ENCODE measurements at regions not wholly inside any gene's neighbourhood (a gene's known extent, or its start where the extent isn't known, plus 50 kb on each side); places are given as distances from the start of the nearest gene placed in this dataset.
"Not testable (repeated sequence)": the region's sequence is repeated elsewhere in the genome, so short reads cannot be mapped to it uniquely, and the experiment has no call there.

- no peaks in the 10 kb centered on the region for H3K27me3 Mint-ChIP-seq
- no peak for ATAC-seq
- DNase-seq = no peak
Observed at GRCh38 chr3:94431876-94432570, 369.2 kb downstream of the NSUN3 start.

DNA sequence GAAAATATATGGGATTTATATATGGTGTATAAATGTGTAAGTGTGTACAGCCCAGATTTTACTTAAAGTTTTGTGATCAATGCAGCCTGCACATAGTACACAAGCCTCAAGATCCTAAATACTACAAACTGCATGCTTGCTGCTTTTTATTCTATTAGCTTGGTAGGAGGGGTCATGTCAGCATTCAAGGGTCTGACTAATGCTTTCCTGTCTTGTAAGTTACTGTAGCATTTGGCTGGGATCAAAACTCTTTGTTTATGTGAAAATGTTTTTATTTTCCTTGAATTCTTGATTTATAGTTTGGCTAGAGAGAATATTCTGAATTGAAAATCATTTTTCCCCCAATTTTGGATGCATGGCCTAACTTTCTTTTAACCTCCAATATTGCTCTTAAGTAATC lies 370.9 kb downstream of the NSUN3 start:
- Mint-ChIP-seq H3K4me1 (no peaks in the 10 kb centered on the region), H3K27me3 (no peaks in the 10 kb centered on the region), H3K27ac (no peak overlapping the region), H3K9me3 (peaks cover 8% of the 10 kb centered on the region), H3K36me3 (ENCODE audit: low read depth) (no peaks in the 10 kb centered on the region), H3K4me3 (no peak overlapping the region)
- ATAC-seq (no peak), DNase-seq (no peak)

More at GRCh38 chr3:94431876-94432570, 369.2 kb downstream of the NSUN3 start:
- Mint-ChIP-seq H3K4me3 (no peak overlapping the region), H3K27ac (no peak overlapping the region), H3K9me3 (no peaks in the 10 kb centered on the region), H3K4me1 (no peaks in the 10 kb centered on the region), H3K36me3 (ENCODE audit: low read depth) (no peaks in the 10 kb centered on the region)

DNA sequence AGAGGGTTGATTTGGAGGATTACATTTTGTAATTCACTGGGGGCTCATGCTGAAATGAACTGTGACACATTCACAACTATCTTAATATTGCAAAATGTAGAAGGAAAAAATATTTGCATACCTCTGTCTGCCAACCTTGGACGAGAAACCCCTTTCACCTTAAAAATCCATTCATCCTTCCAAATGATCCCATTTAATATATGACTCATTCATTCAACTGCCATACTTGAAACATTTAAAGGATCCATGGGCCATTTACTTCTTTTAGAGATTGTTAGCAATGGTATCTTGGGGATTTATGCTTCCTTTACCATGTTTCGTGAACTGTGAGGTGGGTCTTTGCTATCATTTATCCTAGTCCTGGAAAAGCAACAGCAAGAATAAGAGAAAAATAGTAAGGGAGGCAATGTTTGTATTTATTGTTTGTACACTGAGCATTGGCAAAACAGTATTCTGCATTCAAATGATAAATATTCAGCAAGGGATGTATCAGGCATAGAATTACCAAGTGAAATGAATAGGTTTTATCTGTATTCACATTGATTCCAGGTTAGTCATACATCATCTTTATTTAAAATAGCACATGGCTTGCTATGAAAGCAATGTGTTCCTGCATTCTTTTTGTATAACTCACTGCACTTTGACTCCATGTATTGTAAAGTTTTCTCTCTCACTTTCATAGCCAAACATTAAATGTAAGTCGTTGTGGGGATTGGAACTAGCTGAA lies 378.1 kb downstream of the NSUN3 start:
- H3K4me3 Mint-ChIP-seq = no peak overlapping the region
- peaks cover 8% of the 10 kb centered on the region for H3K9me3 Mint-ChIP-seq
- no peak overlapping the region for H3K27ac Mint-ChIP-seq
- H3K4me1 Mint-ChIP-seq = no peaks in the 10 kb centered on the region
- ATAC-seq = no peak
- no peaks in the 10 kb centered on the region for H3K36me3 Mint-ChIP-seq (ENCODE audit: low read depth)
- H3K27me3 Mint-ChIP-seq = no peaks in the 10 kb centered on the region
- no peak for DNase-seq

GRCh38 chr3:94441494-94441847 lies 378.6 kb downstream of the NSUN3 start:
- Mint-ChIP-seq H3K9me3 (peaks cover 8% of the 10 kb centered on the region), H3K36me3 (ENCODE audit: low read depth) (no peaks in the 10 kb centered on the region), H3K4me1 (no peaks in the 10 kb centered on the region), H3K27ac (no peak overlapping the region), H3K27me3 (no peaks in the 10 kb centered on the region), H3K4me3 (no peak overlapping the region)
- no peak for ATAC-seq
- DNase-seq = no peak

GRCh38 chr3:94453864-94454263 lies 391.0 kb downstream of the NSUN3 start:
- H3K4me3 Mint-ChIP-seq = no peak overlapping the region
- no peaks in the 10 kb centered on the region for H3K36me3 Mint-ChIP-seq (ENCODE audit: low read depth)
- H3K9me3 Mint-ChIP-seq = peaks cover under 1% of the 10 kb centered on the region
- H3K27me3 Mint-ChIP-seq = no peaks in the 10 kb centered on the region
- no peaks in the 10 kb centered on the region for H3K4me1 Mint-ChIP-seq
- no peak for ATAC-seq
- no peak for DNase-seq
- no peak overlapping the region for H3K27ac Mint-ChIP-seq

DNA sequence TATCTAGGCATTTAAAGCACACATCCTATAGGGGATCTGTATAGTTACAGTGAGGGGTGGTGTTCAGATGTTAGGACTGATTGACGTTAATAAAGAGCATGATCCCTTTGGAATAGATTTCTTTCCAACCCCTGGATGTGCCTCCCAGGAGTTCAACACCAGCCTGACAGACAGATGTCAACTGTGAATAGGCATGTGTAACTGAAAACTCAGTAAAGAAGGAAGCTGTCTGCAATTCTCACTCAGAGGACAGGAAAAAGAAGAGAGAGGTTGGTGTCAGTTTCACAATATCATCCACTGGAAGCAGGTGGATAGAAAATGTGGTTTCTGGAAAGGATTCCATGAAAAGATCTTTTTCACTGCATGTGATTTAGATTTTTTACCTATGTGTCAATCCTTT lies 396.3 kb downstream of the NSUN3 start:
- no peak overlapping the region for H3K27ac Mint-ChIP-seq
- H3K27me3 Mint-ChIP-seq = no peaks in the 10 kb centered on the region
- no peaks in the 10 kb centered on the region for H3K4me1 Mint-ChIP-seq
- no peaks in the 10 kb centered on the region for H3K9me3 Mint-ChIP-seq
- DNase-seq = no peak
- no peaks in the 10 kb centered on the region for H3K36me3 Mint-ChIP-seq (ENCODE audit: low read depth)
- no peak overlapping the region for H3K4me3 Mint-ChIP-seq
- ATAC-seq = no peak

GRCh38 chr3:94460931-94461330 lies 398.1 kb downstream of the NSUN3 start:
- Mint-ChIP-seq H3K27ac (no peak overlapping the region), H3K4me3 (no peak overlapping the region), H3K9me3 (no peaks in the 10 kb centered on the region), H3K4me1 (no peaks in the 10 kb centered on the region), H3K36me3 (ENCODE audit: low read depth) (no peaks in the 10 kb centered on the region), H3K27me3 (no peaks in the 10 kb centered on the region)
- no peak for DNase-seq
- no peak for ATAC-seq

DNA sequence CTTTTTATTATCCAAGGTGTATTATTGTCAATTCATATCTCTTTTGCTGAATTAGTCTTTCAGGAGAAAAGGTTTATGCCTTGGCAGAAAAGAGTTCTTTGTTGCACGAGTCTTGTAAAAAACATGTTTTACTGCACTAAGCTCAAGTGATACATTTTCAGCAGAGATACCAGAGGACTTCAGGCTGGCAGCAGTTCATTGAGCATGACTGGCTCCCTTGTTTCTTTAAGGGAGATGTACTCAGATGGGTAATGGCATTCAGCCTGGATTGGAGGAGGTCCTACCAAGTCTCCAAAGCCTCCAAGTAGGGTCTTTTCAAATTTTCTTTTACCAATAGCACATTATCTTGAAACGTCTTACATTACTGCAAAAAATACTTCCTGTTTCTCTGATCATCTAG lies 400.1 kb downstream of the NSUN3 start:
- H3K27ac Mint-ChIP-seq = no peak overlapping the region
- ATAC-seq = no peak
- no peaks in the 10 kb centered on the region for H3K27me3 Mint-ChIP-seq
- H3K4me3 Mint-ChIP-seq = no peak overlapping the region
- peaks cover 3% of the 10 kb centered on the region for H3K9me3 Mint-ChIP-seq
- no peaks in the 10 kb centered on the region for H3K36me3 Mint-ChIP-seq (ENCODE audit: low read depth)
- no peak for DNase-seq
- H3K4me1 Mint-ChIP-seq = no peaks in the 10 kb centered on the region

- ATAC-seq (no peak), DNase-seq (no peak)
- Mint-ChIP-seq H3K27me3 (no peaks in the 10 kb centered on the region), H3K9me3 (peaks cover 16% of the 10 kb centered on the region), H3K27ac (no peak overlapping the region), H3K36me3 (ENCODE audit: low read depth) (no peaks in the 10 kb centered on the region), H3K4me1 (no peaks in the 10 kb centered on the region), H3K4me3 (no peak overlapping the region)
Observed at GRCh38 chr3:94472511-94472910, 409.6 kb downstream of the NSUN3 start.

DNA sequence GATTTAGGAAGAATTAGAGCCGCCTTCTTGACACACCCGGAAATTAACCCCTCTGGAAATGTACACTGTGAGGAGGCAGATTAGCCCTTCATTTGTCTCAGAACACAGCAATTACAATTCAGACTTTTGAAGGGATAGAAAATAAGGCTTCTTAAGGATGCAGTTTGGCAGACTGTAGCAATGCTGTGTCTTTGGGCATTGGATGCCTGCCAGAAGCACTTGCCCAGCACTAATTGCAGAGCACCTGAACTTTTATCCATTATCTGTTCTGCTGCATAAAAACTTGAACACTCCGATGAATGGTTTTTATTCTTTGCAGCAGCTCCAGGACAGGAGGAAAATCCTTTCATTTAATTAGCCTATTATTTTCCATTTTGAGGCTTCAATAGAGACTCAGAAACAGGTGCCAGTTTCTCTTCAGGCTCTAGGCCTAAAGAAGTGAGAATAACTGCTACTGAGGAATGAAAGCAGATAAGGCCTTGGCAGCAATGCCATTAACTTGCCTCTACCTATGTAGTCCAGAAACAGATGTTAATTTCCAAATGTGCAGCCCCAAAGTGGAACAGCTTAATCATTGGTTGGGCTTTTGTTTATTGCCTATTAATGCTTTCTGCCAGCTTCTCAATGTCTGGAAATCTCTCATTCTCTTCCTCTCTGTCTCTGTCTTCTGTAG lies 418.5 kb downstream of the NSUN3 start:
- Mint-ChIP-seq H3K27ac (no peak overlapping the region), H3K9me3 (no peaks in the 10 kb centered on the region), H3K27me3 (no peaks in the 10 kb centered on the region), H3K4me3 (no peak overlapping the region), H3K36me3 (ENCODE audit: low read depth) (no peaks in the 10 kb centered on the region), H3K4me1 (no peaks in the 10 kb centered on the region)
- DNase-seq (no peak), ATAC-seq (no peak)

GRCh38 chr3:94482686-94483085 lies 419.8 kb downstream of the NSUN3 start:
- Mint-ChIP-seq H3K4me1 (no peaks in the 10 kb centered on the region), H3K4me3 (no peak overlapping the region), H3K9me3 (no peaks in the 10 kb centered on the region), H3K27ac (no peak overlapping the region), H3K27me3 (no peaks in the 10 kb centered on the region), H3K36me3 (ENCODE audit: low read depth) (no peaks in the 10 kb centered on the region)
- no peak for DNase-seq
- ATAC-seq = no peak

GRCh38 chr3:94483403-94483802 lies 420.5 kb downstream of the NSUN3 start:
- Mint-ChIP-seq H3K36me3 (ENCODE audit: low read depth) (no peaks in the 10 kb centered on the region), H3K4me3 (no peak overlapping the region), H3K4me1 (no peaks in the 10 kb centered on the region), H3K27me3 (no peaks in the 10 kb centered on the region), H3K9me3 (no peaks in the 10 kb centered on the region), H3K27ac (no peak overlapping the region)
- DNase-seq = no peak
- ATAC-seq = no peak

- peaks cover 1% of the 10 kb centered on the region for H3K36me3 Mint-ChIP-seq (ENCODE audit: low read depth)
- H3K4me1 Mint-ChIP-seq = no peaks in the 10 kb centered on the region
- H3K27ac Mint-ChIP-seq = no peak overlapping the region
- H3K4me3 Mint-ChIP-seq = no peak overlapping the region
- H3K27me3 Mint-ChIP-seq = no peaks in the 10 kb centered on the region
- H3K9me3 Mint-ChIP-seq = no peaks in the 10 kb centered on the region
- no peak for DNase-seq
- no peak for ATAC-seq
Observed at GRCh38 chr3:94494992-94495391, 432.1 kb downstream of the NSUN3 start.

GRCh38 chr3:94500146-94500545 lies 437.3 kb downstream of the NSUN3 start:
- Mint-ChIP-seq H3K36me3 (ENCODE audit: low read depth) (peaks cover 1% of the 10 kb centered on the region), H3K9me3 (no peaks in the 10 kb centered on the region), H3K27me3 (no peaks in the 10 kb centered on the region), H3K4me1 (no peaks in the 10 kb centered on the region), H3K4me3 (no peak overlapping the region), H3K27ac (no peak overlapping the region)
- no peak for ATAC-seq
- DNase-seq = no peak

GRCh38 chr3:94507354-94507753 lies 444.5 kb downstream of the NSUN3 start:
- not testable (repeated sequence) for H3K4me1 Mint-ChIP-seq; H3K36me3 Mint-ChIP-seq (ENCODE audit: low read depth); DNase-seq; H3K4me3 Mint-ChIP-seq; ATAC-seq; H3K9me3 Mint-ChIP-seq; H3K27ac Mint-ChIP-seq; H3K27me3 Mint-ChIP-seq
